ENCODE measurements at regions not wholly inside any gene's neighbourhood (a gene's known extent, or its start where the extent isn't known, plus 50 kb on each side); places are given as distances from the start of the nearest gene placed in this dataset.

- DNase-seq (ENCODE audit: extremely low spot score, insufficient read length, low read depth) (no peak), FAIRE-seq (no peak)
Measured at GRCh38 chr2:39532933-39533332, 95.8 kb upstream of the MAP4K3 start.

- FAIRE-seq (no peak), DNase-seq (ENCODE audit: extremely low spot score, insufficient read length, low read depth) (no peak)
Measured at GRCh38 chr2:39534095-39534711, 97.1 kb upstream of the MAP4K3 start.

DNA sequence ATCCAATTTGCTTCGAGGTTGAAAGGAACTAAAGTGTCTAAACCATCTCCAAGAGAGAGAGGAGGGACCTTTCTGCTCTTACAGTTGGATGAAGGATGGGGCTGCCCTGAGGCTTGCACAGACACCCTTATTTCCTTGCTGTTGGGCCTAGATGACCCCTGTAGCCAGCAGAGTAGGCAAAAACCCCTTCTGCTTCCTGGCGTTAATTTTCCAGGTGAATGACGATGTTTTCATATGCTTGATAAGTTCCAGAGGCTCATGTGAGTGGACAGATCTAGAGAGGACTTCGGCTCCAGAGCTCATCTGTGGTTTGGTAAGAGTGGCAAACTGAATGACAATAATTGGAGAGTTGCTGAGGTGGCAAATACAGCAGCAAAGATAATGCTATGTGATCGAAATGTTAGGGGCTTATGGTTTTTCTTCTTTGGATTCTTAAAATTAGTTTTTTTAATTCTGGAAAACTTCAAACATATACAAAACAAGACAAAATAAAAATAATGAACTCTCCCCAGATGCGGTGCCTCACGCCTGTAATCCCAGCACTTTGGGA is 98.6 kb upstream of the MAP4K3 start:
- no peak for DNase-seq (ENCODE audit: extremely low spot score, insufficient read length, low read depth)
- FAIRE-seq = no peak

DNA sequence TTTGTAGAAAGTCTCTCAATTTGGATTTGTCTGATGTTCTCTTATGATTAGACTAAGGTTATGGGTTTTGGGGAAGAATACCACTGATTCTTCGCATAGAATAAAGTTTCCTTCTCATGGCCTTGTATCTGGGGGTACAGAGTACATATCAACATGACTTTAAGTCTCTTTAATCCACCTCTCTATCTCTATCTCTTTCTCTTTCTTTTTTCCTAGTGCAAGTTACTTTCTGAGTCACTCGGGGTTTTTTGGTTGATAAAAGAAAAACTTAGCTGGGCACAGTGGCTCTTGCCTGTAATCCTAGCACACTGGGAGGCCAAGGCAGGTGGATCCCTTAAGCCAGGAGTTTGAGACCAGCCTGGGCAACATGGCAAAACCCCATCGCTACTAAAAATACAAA is 100.1 kb upstream of the MAP4K3 start:
- no peak for FAIRE-seq
- DNase-seq (ENCODE audit: extremely low spot score, insufficient read length, low read depth) = no peak

DNA sequence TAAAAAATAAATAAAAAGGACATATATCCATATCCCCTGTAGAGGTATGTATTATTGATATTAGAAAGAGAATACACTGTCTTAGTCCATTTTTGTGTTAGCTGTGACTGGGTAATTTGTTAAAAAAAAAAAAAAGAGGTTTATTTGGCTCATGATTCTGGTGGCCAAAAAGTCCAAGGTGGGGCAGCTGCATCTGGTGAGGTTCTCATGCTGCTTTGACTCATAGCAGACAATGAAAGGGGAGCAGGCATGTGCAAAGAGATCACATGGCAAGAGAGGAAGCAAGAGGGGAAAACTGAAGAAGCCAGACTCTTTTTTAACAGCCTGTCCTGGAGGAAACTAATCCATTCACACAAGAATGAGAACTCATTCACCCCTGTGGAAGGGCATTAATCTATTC is 101.6 kb upstream of the MAP4K3 start:
- DNase-seq (ENCODE audit: extremely low spot score, insufficient read length, low read depth) (no peak), FAIRE-seq (no peak)

DNA sequence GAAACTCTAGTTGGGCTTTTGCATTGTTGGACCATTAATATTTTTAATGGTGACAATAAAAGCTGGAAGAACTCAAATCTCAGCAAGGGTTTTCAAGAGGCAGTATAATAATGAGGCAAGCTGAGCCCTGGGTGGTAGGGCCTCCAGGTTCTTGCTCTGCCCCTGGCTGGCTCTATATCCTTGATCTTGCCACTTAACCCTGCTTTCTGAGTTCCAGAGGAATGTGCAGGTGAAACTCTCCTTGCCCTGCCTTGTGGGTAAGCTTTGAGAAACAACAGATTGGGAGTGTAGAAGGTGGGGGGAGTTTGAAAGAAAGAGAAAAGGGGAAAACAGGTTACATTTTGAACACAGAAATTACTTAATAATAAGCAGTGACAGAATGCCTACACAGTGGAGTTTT is 103.3 kb upstream of the MAP4K3 start:
- DNase-seq (ENCODE audit: extremely low spot score, insufficient read length, low read depth) = no peak
- no peak for FAIRE-seq

DNA sequence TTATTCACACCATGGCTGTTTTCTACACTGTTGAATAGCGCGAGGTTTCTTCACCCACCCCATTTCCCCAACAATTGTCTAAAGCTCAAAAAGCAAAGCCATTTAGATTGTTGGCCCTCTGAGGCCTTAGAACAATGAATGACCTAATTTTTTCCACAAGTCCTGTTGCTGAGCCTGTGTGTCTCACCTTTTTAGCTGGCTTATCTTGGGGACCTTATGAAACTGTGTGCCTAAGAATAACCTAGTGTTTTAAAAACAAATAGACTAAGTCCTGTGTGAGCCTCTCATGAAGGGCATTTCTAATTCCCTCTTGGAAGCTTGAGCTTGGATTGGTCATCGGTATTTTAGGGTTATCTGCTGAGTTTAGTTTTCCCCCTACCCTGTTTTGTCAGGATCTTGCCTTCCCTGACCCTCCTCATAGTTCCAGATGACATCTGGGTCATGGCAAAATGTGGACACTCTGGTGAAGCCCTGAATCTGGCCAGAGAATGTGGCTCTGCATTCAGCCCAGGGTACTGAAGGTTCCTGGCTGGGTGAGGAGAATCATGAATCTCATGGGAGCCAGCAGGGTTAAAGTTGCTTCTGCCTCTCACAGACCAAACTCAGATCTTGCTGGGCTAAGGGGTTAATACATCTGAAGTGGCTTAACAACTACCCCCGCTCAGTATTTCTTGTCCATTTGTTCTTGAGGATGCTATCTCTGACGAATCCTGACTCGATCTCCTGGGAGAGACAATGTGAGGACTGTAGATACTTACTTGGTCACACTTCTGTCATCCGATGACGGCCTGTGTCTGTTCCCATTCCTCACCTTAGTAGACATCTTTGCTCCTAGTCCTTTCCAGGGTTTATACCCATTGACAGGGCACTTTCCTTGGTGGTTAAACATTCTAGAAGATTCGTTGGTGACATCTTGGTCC is 104.2 kb upstream of the MAP4K3 start:
- no peak for DNase-seq (ENCODE audit: extremely low spot score, insufficient read length, low read depth)
- FAIRE-seq = no peak

DNA sequence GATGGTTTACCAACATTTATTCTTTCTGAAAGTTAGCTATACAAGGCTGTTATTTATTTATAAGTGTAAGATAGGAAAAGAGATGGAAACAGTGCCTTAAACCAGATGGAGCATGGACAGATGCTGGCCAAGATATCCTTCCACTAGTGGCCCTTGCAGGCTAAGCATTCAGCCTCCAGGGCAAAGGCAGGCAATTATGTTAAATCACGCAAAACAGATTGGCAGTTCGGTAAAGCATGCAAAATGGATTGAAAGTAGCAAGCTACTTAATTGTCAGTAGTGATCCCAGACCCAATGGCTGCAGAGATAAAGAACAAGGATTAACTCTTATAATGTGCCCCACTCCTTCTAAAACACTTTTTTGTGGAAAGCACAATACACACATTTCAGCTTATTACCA is 105.4 kb upstream of the MAP4K3 start:
- no peak for DNase-seq (ENCODE audit: extremely low spot score, insufficient read length, low read depth)
- FAIRE-seq = no peak

GRCh38 chr2:39545957-39546356 is 108.9 kb upstream of the MAP4K3 start:
- FAIRE-seq (no peak), DNase-seq (ENCODE audit: extremely low spot score, insufficient read length, low read depth) (no peak)

DNA sequence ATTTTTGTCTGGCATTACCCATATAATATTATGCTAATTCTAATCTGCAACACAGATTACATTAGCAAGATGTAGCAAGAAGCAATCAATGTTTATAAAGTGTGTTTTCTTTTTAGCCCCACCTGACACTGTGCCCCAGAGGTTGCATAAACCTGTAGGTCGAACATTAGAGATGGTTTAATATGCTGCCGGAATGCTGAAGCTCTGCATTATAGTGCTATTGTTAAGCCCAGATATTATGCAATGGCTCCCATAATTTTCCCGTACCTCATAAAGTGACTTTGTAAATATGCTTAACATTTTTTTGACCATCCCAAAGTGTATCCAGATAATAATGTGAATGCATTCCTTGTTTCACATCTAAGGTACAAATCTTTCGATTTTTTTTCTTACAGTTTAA is 109.3 kb upstream of the MAP4K3 start:
- DNase-seq (ENCODE audit: extremely low spot score, insufficient read length, low read depth) = no peak
- FAIRE-seq = no peak

DNA sequence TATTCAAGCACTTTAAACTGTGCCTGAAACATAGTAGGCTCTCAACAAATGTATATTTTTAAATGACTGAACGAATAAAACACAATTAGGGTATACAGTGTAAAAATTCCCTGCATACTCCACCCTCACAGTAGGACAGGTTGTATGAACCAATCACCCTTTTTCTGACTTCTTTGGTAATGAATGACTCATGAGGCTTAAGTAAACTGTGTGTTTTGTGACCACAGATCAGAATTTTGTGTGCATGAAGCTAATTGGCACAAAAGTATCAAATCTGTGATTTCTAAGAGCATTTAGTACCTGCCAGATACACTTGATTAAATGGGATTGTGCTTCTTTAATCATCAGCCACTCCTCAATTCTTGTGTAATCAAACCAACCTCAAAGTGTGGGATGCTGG is 109.9 kb upstream of the MAP4K3 start:
- no peak for DNase-seq (ENCODE audit: extremely low spot score, insufficient read length, low read depth)
- FAIRE-seq = no peak

DNA sequence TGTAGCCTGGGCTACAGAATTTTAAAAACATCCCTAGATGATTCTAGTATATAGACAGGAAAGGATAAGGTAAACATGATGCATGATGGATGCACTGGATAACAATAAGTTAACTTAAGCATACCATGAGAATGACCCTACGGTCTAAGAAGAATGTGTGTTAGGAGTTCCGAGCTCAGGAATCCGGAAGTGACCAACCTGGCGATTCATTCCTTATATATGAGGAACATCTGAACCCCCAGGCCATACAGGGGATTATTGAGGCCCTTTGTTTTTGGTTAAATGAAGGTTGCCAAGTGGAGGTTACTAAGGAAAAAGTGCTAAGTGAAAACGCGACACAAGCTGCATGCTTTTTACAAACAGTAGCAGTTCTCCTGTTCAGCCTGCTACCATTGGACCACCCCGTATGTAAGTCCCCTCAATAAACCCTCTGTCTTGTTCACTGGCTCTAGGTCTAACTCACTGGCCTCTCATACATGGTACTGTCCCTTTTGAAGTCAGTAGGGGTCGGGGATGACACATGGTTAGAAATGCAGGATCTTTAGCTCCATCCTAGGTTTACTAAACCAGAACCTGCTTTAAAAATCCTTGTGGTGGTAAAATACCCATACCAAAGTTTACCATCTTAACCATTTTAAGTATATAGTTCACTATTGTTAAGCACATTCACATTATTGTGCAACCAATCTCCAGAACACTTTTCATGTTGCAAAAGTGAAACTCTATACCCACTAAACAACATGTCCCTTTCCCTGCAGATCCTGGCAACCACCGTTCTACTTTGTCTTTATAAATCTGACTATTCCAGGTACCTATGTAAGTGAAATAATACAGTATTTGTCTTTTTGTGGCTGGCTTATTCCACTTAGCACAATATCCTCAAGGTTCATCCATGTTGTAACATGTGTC is 111.0 kb upstream of the MAP4K3 start:
- DNase-seq (ENCODE audit: extremely low spot score, insufficient read length, low read depth) = no peak
- no peak for FAIRE-seq

- no peak for DNase-seq (ENCODE audit: extremely low spot score, insufficient read length, low read depth)
- FAIRE-seq = no peak
Measured at GRCh38 chr2:39549000-39549399, 111.9 kb upstream of the MAP4K3 start.

DNA sequence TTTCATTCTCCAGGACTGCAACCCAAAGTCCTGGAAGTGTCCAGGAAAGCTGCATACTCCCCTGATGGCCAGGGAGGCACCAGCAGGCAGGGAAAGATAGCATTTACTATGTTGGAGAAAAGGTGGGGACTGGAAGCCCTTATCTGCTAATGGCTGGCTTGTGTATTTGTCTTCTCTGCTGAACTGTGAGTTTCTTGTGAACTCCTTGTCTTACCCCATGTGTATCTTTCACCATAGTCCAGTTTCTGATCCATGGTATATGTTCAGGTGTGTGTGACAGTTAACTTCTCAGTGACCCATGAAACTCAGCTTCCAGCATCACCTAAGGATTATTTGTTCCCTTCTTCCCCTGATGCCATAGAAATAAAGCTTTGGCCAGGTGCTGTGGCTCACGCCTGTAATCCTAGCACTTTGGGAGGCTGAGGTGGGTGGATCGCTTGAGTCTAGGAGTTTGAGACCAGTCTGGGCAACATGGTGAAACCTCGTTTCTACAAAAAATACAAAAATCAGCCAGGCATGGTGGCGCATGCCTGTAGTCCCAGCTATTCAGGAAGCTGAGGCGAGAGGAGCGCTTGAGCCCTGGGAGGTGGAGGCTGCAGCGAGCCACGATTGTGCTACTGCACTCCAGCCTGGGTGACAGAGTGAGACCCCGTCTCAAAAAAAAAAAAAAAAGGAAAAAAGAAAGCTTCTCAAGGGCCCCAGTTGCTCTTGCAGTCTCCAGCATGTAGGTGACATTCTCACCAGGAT is 112.8 kb upstream of the MAP4K3 start:
- FAIRE-seq (no peak), DNase-seq (ENCODE audit: extremely low spot score, insufficient read length, low read depth) (no peak)

GRCh38 chr2:39550701-39551285 is 113.7 kb upstream of the MAP4K3 start:
- no peak for DNase-seq (ENCODE audit: extremely low spot score, insufficient read length, low read depth)
- FAIRE-seq = no peak

DNA sequence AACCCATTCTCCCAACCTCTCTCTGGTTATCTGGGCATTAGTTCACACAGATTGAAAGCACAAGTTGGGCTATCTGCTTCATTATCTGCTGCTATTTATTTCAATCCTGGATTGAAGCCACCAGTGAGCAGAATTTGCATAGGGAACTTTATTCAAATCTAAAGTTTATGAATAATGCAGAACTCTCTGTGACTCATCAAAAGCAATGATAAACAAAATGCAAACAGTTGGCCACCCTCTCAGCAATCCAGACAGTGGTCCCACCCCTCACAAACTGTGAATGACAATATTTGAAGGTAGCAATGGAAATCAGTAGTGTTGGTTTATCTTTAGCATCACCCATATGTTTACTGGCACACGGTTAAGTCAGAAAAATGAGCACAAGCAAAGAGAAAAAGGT is 106.8 kb upstream of the TMEM178A start:
- DNase-seq (ENCODE audit: extremely low spot score, insufficient read length, low read depth) = no peak
- no peak for FAIRE-seq

- no peak for FAIRE-seq
Measured at GRCh38 chr2:39563572-39563971, 102.1 kb upstream of the TMEM178A start.

GRCh38 chr2:39567507-39567906 is 98.2 kb upstream of the TMEM178A start:
- DNase-seq (ENCODE audit: extremely low spot score, insufficient read length, low read depth) (no peak), FAIRE-seq (no peak)

More at GRCh38 chr2:39563572-39563971, 102.1 kb upstream of the TMEM178A start:
- no peak for DNase-seq (ENCODE audit: extremely low spot score, insufficient read length, low read depth)

DNA sequence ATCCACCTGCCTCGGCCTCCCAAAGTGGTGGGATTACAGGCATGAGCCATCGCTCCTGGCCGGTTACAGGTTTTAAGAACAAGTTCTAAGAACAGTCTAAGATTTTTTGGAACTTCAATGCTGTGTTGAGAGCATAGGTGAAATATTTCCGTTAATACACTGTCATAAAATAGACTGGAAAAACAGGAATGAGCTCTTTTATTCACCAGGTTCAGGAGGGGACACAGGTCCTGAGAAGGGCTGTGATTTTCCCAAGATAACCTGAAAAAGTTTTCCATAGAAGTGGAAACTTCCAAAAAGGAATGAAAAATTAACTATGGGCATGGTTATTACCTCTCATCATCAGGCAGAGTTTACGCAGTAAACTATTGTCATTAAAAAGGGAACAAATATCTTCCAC is 97.6 kb upstream of the TMEM178A start:
- DNase-seq (ENCODE audit: extremely low spot score, insufficient read length, low read depth) = no peak
- no peak for FAIRE-seq

Measured in GM18507 (cell line).